Left lobe of liver (tissue), 2 donors: ENCODE measurements at regions not wholly inside any gene's neighbourhood (a gene's known extent, or its start where the extent isn't known, plus 50 kb on each side); places are given as distances from the start of the nearest gene placed in this dataset.
"Not testable (repeated sequence)": the region's sequence is repeated elsewhere in the genome, so short reads cannot be mapped to it uniquely, and the experiment has no call there.

Source experiments
- ATAC-seq: fragments of 200-7000 bp; cut with Tn5 transposase; one replicate; pipeline ENCODE4 v1.9.1; 2020; ENCODE audit warnings: mild to moderate bottlenecking, moderate library complexity
- DNase-seq: peaks from one replicate; pipeline ENCODE4 v3.0.0-alpha.2; 2020; ENCODE audit warnings: low spot score
- donor health status: DM: no; HTN: no; CAD: no; lungs with moderate emphysema.
- donor health status: DM: no; HTN: yes; CAD: no.

- DNase-seq (no peak), ATAC-seq (no peak)
Observed at GRCh38 chr6:74733830-74734620, 471.8 kb downstream of the COL12A1 start.

GRCh38 chr6:74731931-74732330, 473.9 kb downstream of the COL12A1 start:
- ATAC-seq = no peak
- no peak for DNase-seq

- DNase-seq (no peak), ATAC-seq (no peak)
Observed at GRCh38 chr6:74731204-74731603, 474.6 kb downstream of the COL12A1 start.

GRCh38 chr6:74720923-74721322, 484.9 kb downstream of the COL12A1 start:
- ATAC-seq = no peak
- no peak for DNase-seq

GRCh38 chr6:74717591-74717990, 488.3 kb downstream of the COL12A1 start:
- ATAC-seq (no peak), DNase-seq (no peak)

GRCh38 chr6:74715355-74716085, 490.3 kb downstream of the COL12A1 start:
- no peak for ATAC-seq
- DNase-seq = no peak

GRCh38 chr6:74713941-74714340, 491.9 kb downstream of the COL12A1 start:
- no peak for ATAC-seq

GRCh38 chr6:74705451-74705850, 500.4 kb downstream of the COL12A1 start:
- ATAC-seq (no peak), DNase-seq (no peak)

More at GRCh38 chr6:74713941-74714340, 491.9 kb downstream of the COL12A1 start:
- no peak for DNase-seq

GRCh38 chr6:74704540-74704939, 501.3 kb downstream of the COL12A1 start:
- ATAC-seq, DNase-seq: not testable (repeated sequence)

GRCh38 chr6:74690365-74690764, 515.5 kb downstream of the COL12A1 start:
- no peak for ATAC-seq
- DNase-seq = no peak

GRCh38 chr6:74689601-74690000, 516.3 kb downstream of the COL12A1 start:
- ATAC-seq = no peak
- DNase-seq = no peak

GRCh38 chr6:74677463-74677862, 528.4 kb downstream of the COL12A1 start:
- no peak for ATAC-seq
- no peak for DNase-seq

GRCh38 chr6:74676906-74677305, 528.9 kb downstream of the COL12A1 start:
- ATAC-seq (no peak), DNase-seq (no peak)

GRCh38 chr6:74674377-74674776, 531.5 kb downstream of the COL12A1 start:
- no peak for ATAC-seq
- no peak for DNase-seq

- no peak for ATAC-seq
- DNase-seq = no peak
Observed at GRCh38 chr6:74671558-74672025, 534.3 kb downstream of the COL12A1 start.

- DNase-seq = no peak
- no peak for ATAC-seq
Observed at GRCh38 chr6:74658391-74658790, 547.5 kb downstream of the COL12A1 start.

- ATAC-seq = no peak
Observed at GRCh38 chr6:74657931-74658330, 547.9 kb downstream of the COL12A1 start.

GRCh38 chr6:74657011-74657410, 548.8 kb downstream of the COL12A1 start:
- ATAC-seq = no peak
- DNase-seq = no peak

More at GRCh38 chr6:74657931-74658330, 547.9 kb downstream of the COL12A1 start:
- DNase-seq = no peak

- DNase-seq (no peak), ATAC-seq (no peak)
Observed at GRCh38 chr6:74656453-74656852, 549.4 kb downstream of the COL12A1 start.

GRCh38 chr6:74654296-74654695, 551.6 kb downstream of the COL12A1 start:
- ATAC-seq = no peak
- no peak for DNase-seq

- DNase-seq = no peak
- ATAC-seq = no peak
Observed at GRCh38 chr6:74651948-74652842, 553.7 kb downstream of the COL12A1 start.
